ENCODE measurements at regions not wholly inside any gene's neighbourhood (a gene's known extent, or its start where the extent isn't known, plus 50 kb on each side); places are given as distances from the start of the nearest gene placed in this dataset.
A peak's percentile ranks its signal among the peaks of the same experiment; 100 is the strongest.
"Not testable (repeated sequence)": the region's sequence is repeated elsewhere in the genome, so short reads cannot be mapped to it uniquely, and the experiment has no call there.

DNA sequence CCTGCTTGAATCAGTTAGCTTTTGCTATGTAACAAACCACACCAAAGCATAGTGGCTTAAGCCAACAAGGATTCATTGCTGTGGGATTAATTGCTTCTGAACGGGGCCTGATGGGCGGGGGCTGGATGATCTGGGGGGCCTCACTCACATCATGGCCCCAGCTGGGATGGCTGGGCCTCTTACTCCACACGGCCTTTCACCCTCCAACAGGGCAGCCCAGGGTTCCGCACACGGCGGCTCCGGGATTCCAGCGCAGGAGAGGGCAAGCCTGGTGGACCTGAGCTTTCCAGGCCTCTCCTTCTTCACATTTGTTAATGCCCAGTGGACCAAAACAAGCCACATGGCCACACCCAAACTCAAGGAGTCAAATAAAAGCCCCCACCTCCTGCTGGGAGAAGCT, 86.3 kb upstream of the PHLPP1 start:
- DNase-seq (ENCODE audit: low spot score) = no peak

- DNase-seq (ENCODE audit: low spot score) = no peak
Observed at GRCh38 chr18:62631173-62631572, 84.2 kb upstream of the PHLPP1 start.

- no peak for DNase-seq (ENCODE audit: low spot score)
Observed at GRCh38 chr18:62632788-62633455, 82.4 kb upstream of the PHLPP1 start.

- peak; percentile 61 for DNase-seq (ENCODE audit: low spot score)
Observed at GRCh38 chr18:62634458-62634857, 80.9 kb upstream of the PHLPP1 start.

GRCh38 chr18:62634979-62635630, 80.2 kb upstream of the PHLPP1 start:
- DNase-seq (ENCODE audit: low spot score) = no peak

GRCh38 chr18:62637403-62637802, 77.9 kb upstream of the PHLPP1 start:
- no peak for DNase-seq (ENCODE audit: low spot score)

GRCh38 chr18:62637807-62638687, 77.3 kb upstream of the PHLPP1 start:
- no peak for DNase-seq (ENCODE audit: low spot score)

- DNase-seq (ENCODE audit: low spot score) = no peak
Observed at GRCh38 chr18:62643181-62643580, 72.2 kb upstream of the PHLPP1 start.

DNA sequence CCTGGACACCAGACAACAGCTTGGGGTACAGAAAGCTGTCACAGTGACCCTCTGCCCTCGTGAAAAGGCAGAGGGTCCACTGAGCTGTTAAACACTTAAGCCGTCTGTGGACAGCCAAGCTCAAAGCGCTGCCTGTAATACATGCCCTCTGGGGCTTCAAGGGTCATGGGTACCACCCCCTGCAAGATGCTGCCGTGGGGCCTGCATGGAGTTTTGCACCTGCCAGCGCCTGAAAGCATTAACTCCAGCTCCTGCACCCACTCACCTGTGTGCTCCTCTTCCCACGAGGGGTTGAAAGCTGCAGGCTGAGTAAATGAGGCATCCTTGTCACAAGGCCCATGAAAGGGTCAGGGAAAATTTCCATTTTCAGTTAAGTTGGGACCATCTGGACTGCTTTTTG, 70.6 kb upstream of the PHLPP1 start:
- no peak for DNase-seq (ENCODE audit: low spot score)

DNA sequence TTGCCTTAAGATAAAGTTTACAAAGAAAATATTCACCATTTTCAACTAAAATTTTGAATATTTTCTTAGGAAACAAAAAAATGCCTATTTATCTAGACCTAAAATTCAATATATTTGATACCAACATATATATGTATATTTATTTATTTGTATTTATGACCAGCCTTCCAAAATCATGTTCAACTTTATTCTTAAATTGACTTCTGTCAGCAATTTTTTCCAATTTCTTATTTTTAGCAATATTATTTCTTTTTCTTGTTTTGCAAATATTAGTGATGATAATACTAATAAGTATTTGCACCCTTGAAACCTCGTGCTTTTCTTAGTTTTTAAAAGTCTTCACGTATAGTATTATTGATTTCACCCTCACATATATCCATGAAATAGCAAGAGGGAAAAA, 68.2 kb upstream of the PHLPP1 start:
- no peak for DNase-seq (ENCODE audit: low spot score)

DNA sequence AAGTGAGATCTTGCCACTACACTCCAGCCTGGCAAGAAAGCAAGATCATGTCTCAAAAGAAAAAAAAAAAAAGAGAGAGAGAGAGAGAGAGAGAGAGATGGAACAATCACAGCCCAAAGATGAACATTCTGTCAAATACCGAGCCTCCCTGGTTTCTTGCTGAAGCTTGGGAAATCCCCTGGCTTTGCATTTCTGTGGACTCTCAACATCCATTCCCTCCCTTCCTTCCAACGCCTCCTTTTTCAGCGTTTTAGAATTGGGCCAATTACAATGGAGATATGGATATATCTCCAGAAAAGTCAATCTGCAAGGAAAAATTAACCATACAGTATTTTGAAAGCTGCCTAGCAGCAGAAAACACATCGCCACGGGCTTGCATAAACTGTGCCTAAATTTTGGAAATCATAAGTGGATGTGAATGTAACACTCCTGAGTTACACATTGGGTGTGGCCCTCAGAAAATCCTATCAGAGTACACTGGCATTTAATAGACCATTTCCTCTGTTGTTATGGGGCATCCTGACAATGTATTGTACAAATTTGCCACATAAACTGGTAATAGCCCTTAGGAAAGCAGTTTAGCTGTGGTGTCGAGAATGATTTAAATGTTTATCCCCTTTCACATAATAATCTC, 67.2 kb upstream of the PHLPP1 start:
- DNase-seq (ENCODE audit: low spot score) = no peak

DNA sequence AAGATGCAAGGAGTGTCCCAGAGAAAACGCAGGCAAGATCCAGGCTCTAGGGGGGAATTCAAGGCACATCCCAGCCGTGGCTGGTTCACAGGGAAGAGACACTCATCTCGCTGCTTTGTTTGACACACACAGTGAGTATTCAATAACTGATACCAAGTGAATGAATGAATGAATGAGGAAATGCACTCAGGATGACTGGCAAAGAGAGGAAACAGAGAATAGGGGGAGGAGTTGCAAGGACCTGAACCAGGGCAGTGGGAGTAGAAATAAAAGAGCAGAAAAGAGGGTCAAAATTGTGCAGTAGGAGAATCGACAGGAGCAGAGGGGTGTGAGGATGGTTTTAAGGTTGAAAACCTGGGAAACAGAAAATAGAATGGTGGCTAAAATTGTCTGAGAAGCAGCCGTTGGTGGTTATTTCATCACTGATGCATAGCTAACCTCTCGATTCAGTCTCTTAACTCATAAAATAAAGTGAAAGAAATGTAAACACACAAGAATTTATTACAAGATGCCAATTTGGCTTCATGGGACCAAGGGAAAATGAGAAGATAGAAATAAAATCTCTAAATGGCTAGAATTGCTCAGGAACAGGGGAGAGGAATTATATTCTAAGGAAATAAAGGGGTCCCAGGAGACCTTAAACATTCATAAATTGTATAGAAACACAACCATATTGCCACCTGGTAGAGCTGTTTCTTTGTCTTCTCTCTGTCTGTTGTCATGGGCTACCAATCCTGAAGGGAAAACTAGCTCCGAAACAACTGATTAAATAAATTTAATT, 63.9 kb upstream of the PHLPP1 start:
- DNase-seq (ENCODE audit: low spot score) = no peak

DNA sequence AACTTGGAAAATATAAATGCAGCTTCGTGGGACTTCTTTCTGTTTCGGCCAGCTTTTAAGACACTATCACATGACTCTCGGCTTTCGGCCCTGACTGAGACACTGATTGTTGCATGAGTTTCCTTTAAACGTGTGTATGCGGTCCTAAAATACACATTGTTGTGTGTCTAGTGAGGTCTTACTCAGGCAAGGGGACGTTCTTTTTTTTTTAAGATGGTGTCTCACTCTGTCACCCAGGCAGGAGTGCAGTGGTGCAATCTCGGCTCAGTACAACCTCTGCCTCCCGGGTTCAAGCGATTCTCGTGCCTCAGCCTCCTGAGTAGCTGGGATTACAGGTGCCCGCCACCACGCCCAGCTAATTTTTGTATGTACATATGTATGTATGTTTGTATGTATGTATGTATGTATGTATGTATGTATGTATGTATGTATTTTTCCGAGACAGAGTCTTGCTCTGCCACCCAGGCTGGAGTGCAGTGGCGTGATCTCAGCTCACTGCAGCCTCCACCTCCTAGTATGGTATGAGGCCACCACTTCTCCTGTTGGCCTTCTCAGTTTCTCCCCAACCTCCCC, 63.2 kb upstream of the PHLPP1 start:
- DNase-seq (ENCODE audit: low spot score) = not testable (repeated sequence)

GRCh38 chr18:62655520-62656219, 59.7 kb upstream of the PHLPP1 start:
- DNase-seq (ENCODE audit: low spot score) = no peak

DNA sequence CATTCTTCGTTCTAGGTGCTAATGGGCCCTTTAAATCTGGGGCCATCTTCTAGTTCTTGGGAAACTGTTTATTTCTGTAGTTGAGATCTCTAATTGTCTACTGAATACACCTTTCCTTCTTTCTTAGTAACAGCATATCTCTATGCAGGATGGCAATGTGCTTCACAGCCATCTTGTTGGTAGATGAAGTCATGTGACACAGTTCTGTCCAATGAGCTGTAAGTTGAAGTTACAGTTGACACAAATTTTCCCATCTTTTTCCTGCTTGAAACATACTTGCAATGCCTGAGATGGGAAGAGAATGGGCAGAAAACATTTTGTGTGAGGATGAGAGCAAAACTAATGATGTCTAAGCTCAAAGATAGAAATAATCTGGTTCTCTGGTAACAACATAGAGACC, 57.3 kb upstream of the PHLPP1 start:
- DNase-seq (ENCODE audit: low spot score) = no peak

- no peak for DNase-seq (ENCODE audit: low spot score)
Observed at GRCh38 chr18:62659698-62660097, 55.6 kb upstream of the PHLPP1 start.

DNA sequence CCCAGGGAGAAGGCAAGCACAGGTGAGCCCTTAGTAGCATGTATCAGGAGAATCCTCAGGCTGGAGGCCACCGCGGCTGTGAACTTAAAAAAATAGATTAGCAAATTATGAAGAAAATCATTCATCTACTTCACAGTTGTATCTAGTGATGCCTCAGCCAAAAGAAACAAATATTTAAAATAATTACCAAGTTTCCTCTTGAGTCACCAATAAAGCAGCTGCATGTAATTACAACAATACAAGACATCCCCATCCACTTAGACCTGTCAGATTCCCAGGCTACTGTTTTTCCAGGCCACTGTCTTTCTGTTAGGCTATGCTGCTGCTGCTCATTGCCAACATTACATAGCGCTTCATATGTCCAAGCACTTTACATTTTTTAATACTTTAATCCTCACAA, 54.6 kb upstream of the PHLPP1 start:
- DNase-seq (ENCODE audit: low spot score) = peak; percentile 29

GRCh38 chr18:62663731-62664336, 51.5 kb upstream of the PHLPP1 start:
- DNase-seq (ENCODE audit: low spot score) = peak; percentile 51

DNA sequence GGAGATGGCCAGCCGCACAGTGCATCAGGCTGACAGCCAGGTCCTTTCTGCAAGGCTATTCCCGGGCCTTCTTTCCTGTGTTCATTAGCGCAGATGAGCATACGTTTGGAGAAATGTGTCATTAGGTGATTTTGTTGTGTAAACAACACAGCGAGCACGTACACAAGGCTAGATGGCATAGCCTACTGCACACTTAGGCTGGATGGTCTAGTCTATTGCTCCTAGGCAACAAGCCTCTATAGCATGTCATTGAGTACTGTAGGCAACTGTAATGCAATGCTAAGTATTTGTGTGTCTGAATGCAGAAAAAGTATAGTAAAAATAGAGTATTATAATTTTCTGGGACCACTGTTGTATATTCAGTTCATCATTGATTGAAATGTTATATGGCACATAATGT, 50.9 kb upstream of the PHLPP1 start:
- DNase-seq (ENCODE audit: low spot score) = no peak

DNA sequence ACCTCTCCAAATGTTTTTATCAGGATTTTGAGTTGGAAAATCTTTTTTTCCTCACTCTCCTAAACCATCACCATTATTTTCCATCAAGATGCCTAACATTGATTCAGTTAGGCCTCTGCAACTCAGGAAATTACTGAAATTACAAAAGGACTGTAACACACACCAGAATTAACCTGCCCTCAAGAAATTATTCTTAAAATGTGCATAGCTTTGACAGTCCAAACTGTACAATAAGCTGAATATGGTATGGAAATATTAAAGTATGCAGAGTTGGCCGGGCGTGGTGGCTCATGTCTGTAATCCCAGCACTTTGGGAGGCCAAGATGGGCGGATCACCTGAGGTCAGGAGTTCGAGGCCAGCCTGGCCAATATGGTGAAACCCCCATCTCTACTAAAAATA, 50.2 kb upstream of the PHLPP1 start:
- DNase-seq (ENCODE audit: low spot score) = no peak

Data from AG20443 (cell line).